ENCODE measurements at regions not wholly inside any gene's neighbourhood (a gene's known extent, or its start where the extent isn't known, plus 50 kb on each side); places are given as distances from the start of the nearest gene placed in this dataset.

- TF ChIP-seq CTCF (IDR thresholded peaks at IDR 0.05): no peak
- no peak for TF ChIP-seq EP300 (IDR thresholded peaks at IDR 0.05)
These were observed 667.6 kb upstream of the ANKRD30A start for GRCh38 chr10:36457751-36458150.
